Mesendoderm (in vitro differentiated cells): ENCODE measurements at regions not wholly inside any gene's neighbourhood (a gene's known extent, or its start where the extent isn't known, plus 50 kb on each side); places are given as distances from the start of the nearest gene placed in this dataset.

ENCODE experiments used
- DNase-seq: peaks from one replicate; pipeline ENCODE4 v3.0.0; 2013
- H2AK5ac ChIP-seq: 2 replicates; pipeline ENCODE4 v1.6.1; 2013; ENCODE audit warnings: low read length, inconsistent platforms
- H2BK120ac ChIP-seq: 2 replicates; pipeline ENCODE4 v1.6.1; 2013; ENCODE audit warnings: low read depth, mild to moderate bottlenecking, low read length, moderate library complexity, mixed read lengths
- H2BK15ac ChIP-seq: replicated peaks from 2 replicates; pipeline ENCODE4 v1.6.1; 2013; ENCODE audit warnings: low read depth, mild to moderate bottlenecking, moderate library complexity
- H2BK5ac ChIP-seq: 2 replicates; pipeline ENCODE4 v1.6.1; 2013; ENCODE audit warnings: low read length, inconsistent platforms
- H3K18ac ChIP-seq: 2 replicates; pipeline ENCODE4 v1.6.1; 2013; ENCODE audit warnings: mild to moderate bottlenecking, low read length, mixed read lengths
- H3K23ac ChIP-seq: one replicate; pipeline ENCODE4 v1.6.1; 2013; ENCODE audit warnings: low read length
- H3K27ac ChIP-seq: 2 replicates; pipeline ENCODE4 v1.5.1; 2013; ENCODE audit warnings: low read depth, mild to moderate bottlenecking, inconsistent platforms, low read length, moderate library complexity
- H3K27me3 ChIP-seq: 2 replicates; pipeline ENCODE4 v1.6.1; 2013; ENCODE audit warnings: low read length, control low read depth, mild to moderate bottlenecking, inconsistent platforms; ENCODE audit not compliant: insufficient read depth, poor library complexity
- H3K36me3 ChIP-seq: 2 replicates; pipeline ENCODE4 v1.6.1; 2013; ENCODE audit warnings: low read length, inconsistent platforms; ENCODE audit not compliant: control insufficient read depth, insufficient read depth
- H3K4ac ChIP-seq: one replicate; pipeline ENCODE4 v1.6.1; 2013; ENCODE audit warnings: low read depth, mild to moderate bottlenecking, low read length, moderate library complexity
- H3K4me1 ChIP-seq: 2 replicates; pipeline ENCODE4 v1.6.1; 2013; ENCODE audit warnings: low read depth, low read length, inconsistent platforms; ENCODE audit not compliant: control insufficient read depth
- H3K4me2 ChIP-seq: 2 replicates; pipeline ENCODE4 v1.6.1; 2013; ENCODE audit warnings: low read length
- H3K4me3 ChIP-seq: 2 replicates; pipeline ENCODE4 v1.5.1; 2013; ENCODE audit warnings: mild to moderate bottlenecking, low read length
- H3K56ac ChIP-seq: one replicate; pipeline ENCODE4 v1.6.1; 2013; ENCODE audit warnings: low read length
- H3K79me1 ChIP-seq: 2 replicates; pipeline ENCODE4 v1.6.1; 2013; ENCODE audit warnings: low read length, inconsistent platforms
- H3K79me2 ChIP-seq: 2 replicates; pipeline ENCODE4 v1.6.1; 2013; ENCODE audit warnings: mild to moderate bottlenecking, low read length; ENCODE audit not compliant: control insufficient read depth, insufficient read depth
- H3K9ac ChIP-seq: 2 replicates; pipeline ENCODE4 v1.6.1; 2013; ENCODE audit warnings: low read length, inconsistent platforms
- H4K5ac ChIP-seq: one replicate; pipeline ENCODE4 v1.6.1; 2013; ENCODE audit warnings: low read length
- H4K8ac ChIP-seq: one replicate; pipeline ENCODE4 v1.6.1; 2013; ENCODE audit warnings: low read depth, mild to moderate bottlenecking, control low read depth, low read length, moderate library complexity
- WGBS: extraction: QIAGEN DNeasy Blood & Tissue Kit; methylation state at CpG from one replicate; pipeline ENCODE4 v1.1.7; 2013; ENCODE audit warnings: low lambda C conversion rate, missing lambda C conversion rate; ENCODE audit not compliant: insufficient coverage; ENCODE audit errors: extremely low coverage; 5-methylcytosine and 5-hydroxymethylcytosine counted together

DNA sequence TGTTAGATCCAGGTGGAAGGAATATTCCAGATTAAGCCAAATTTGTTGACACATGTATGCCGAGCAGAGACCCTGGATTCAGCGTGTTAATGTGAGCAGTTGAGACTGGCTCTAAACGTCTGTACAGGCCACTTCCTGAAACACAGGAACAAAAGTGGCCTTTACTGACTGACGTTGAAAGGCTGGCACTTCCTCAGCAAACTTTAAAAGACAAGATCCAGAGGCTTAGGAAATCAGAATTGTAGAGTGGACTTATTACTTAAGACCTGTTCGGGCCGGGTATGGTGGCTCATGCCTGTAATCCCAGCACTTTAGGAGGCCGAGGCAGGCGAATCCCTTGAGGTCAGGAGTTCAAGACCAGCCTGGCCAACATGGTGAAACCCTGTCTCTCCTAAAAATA, 125.7 kb upstream of the ARID1B start:
- Histone ChIP-seq H3K36me3 (no peaks in the 10 kb centered on the region), H3K56ac (no peak overlapping the region), H3K79me2 (no peaks in the 10 kb centered on the region), H3K23ac (no peak overlapping the region), H3K79me1 (no peaks in the 10 kb centered on the region), H3K4me3 (no peak overlapping the region), H2BK120ac (no peak overlapping the region), H3K4ac (no peak overlapping the region), H3K18ac (no peak overlapping the region), H4K8ac (no peak overlapping the region), H2BK5ac (no peak overlapping the region), H3K4me1 (no peaks in the 10 kb centered on the region), H3K27me3 (no peaks in the 10 kb centered on the region), H2AK5ac (no peak overlapping the region), H3K4me2 (no peak overlapping the region), H4K5ac (no peak overlapping the region), H3K27ac (no peak overlapping the region), H3K9ac (no peak overlapping the region), H2BK15ac (no peak overlapping the region)
- no CpG with 5 or more reads among the region's 8 CpGs for WGBS
- DNase-seq: no peak

GRCh38 chr6:156650896-156651390, 126.2 kb upstream of the ARID1B start:
- Histone ChIP-seq H3K27ac (no peak overlapping the region), H3K4me1 (no peaks in the 10 kb centered on the region), H2BK5ac (no peak overlapping the region), H3K4me3 (no peak overlapping the region), H3K4me2 (no peak overlapping the region), H3K79me1 (no peaks in the 10 kb centered on the region), H2AK5ac (no peak overlapping the region), H2BK120ac (no peak overlapping the region), H3K36me3 (no peaks in the 10 kb centered on the region), H3K23ac (no peak overlapping the region), H3K9ac (no peak overlapping the region), H3K27me3 (no peaks in the 10 kb centered on the region), H3K18ac (no peak overlapping the region), H4K8ac (no peak overlapping the region), H2BK15ac (no peak overlapping the region), H3K4ac (no peak overlapping the region), H3K56ac (no peak overlapping the region), H4K5ac (no peak overlapping the region), H3K79me2 (no peaks in the 10 kb centered on the region)
- no CpG with 5 or more reads among the region's 4 CpGs for WGBS
- no peak for DNase-seq

DNA sequence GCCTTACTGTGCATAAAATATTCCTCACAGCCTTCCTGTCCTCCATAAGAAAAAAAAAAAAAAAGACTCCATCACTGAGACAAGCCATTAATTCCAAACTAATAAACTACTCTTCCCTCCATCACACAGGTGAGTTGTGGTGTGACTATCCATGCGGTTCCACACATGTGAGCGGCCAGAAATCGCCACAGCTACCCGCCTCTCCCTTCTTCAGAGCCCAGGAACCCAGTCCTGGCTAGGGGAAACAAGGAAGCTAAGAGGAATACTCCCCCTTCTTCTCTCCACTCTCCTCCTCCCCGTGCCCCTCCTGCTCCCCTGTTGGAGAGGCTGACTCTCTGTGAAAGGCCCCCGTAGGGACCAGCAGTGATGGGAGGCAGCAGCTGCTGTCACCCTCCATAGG, 128.6 kb upstream of the ARID1B start:
- Histone ChIP-seq H2BK15ac (no peak overlapping the region), H3K18ac (no peak overlapping the region), H3K79me1 (no peaks in the 10 kb centered on the region), H3K36me3 (no peaks in the 10 kb centered on the region), H3K27me3 (no peaks in the 10 kb centered on the region), H3K4me3 (no peak overlapping the region), H2AK5ac (no peak overlapping the region), H3K79me2 (no peaks in the 10 kb centered on the region), H2BK5ac (no peak overlapping the region), H3K4me2 (no peak overlapping the region), H3K9ac (no peak overlapping the region), H3K56ac (no peak overlapping the region), H3K4ac (no peak overlapping the region), H4K8ac (no peak overlapping the region), H3K4me1 (no peaks in the 10 kb centered on the region), H3K23ac (no peak overlapping the region), H3K27ac (no peak overlapping the region), H2BK120ac (no peak overlapping the region), H4K5ac (no peak overlapping the region)
- WGBS: no CpG with 5 or more reads among the region's 6 CpGs
- DNase-seq: no peak

DNA sequence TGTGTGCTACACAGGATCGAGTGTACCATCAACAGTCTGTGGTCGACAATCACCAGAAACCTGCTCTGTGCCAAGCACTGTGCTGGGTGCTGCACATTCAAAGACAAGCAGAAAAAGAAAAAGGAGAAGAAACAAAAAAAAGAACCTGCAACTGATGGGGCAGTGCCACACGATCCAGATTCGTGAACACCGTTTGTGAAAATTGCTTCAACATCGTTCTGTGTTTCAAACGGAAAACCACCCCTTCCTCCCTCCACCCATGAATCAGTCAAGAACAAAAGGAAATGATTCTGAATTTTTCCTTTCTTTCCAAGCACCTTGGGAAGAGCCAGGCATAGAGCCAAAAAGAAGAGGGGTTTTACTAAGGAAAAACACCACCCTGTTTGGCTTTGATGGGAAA, 129.2 kb upstream of the ARID1B start:
- H2BK120ac ChIP-seq: no peak overlapping the region
- H3K79me1 ChIP-seq: no peaks in the 10 kb centered on the region
- no peak overlapping the region for H3K56ac ChIP-seq
- H3K4me2 ChIP-seq: no peak overlapping the region
- no CpG with 5 or more reads among the region's 7 CpGs for WGBS
- no peak overlapping the region for H3K4me3 ChIP-seq
- no peak overlapping the region for H3K9ac ChIP-seq
- H3K4me1 ChIP-seq: no peaks in the 10 kb centered on the region
- no peaks in the 10 kb centered on the region for H3K79me2 ChIP-seq
- H3K27ac ChIP-seq: no peak overlapping the region
- no peak overlapping the region for H4K8ac ChIP-seq
- no peak for DNase-seq
- H3K23ac ChIP-seq: no peak overlapping the region
- no peaks in the 10 kb centered on the region for H3K36me3 ChIP-seq
- H2BK15ac ChIP-seq: no peak overlapping the region
- no peak overlapping the region for H3K4ac ChIP-seq
- H3K27me3 ChIP-seq: no peaks in the 10 kb centered on the region
- H2BK5ac ChIP-seq: no peak overlapping the region
- no peak overlapping the region for H4K5ac ChIP-seq
- no peak overlapping the region for H3K18ac ChIP-seq
- H2AK5ac ChIP-seq: no peak overlapping the region

DNA sequence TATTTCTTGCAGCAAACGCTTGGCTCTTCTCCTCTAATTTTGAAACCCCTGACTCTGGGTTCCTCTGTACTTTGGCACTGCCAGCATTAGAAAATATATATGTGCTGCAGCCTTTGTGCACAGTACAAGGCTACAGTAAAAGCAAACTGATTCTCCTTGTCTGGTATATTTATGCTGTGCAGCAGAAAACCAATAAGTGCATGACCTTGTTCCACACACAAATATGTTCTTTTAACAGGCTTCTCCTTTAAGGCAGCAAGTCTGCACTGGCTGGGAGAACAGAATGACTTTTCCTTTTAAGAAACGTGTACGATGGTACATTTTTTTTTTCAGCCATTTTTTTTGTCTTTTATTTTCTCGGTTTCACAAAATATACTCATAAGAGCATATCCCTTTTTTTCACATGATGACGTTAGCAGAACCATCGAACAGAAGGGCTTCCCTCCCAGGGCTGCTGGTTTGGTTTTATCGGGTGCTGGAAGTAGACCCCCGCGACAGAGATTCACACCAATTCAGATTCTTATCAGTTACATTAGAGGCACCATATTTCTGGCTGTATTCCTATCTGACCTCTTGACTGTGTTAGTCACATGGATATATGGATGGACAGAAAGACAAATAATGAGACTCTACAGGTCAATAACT, 129.9 kb upstream of the ARID1B start:
- Histone ChIP-seq H3K4me2 (no peak overlapping the region), H3K4me1 (no peaks in the 10 kb centered on the region), H3K79me1 (no peaks in the 10 kb centered on the region), H3K23ac (no peak overlapping the region), H3K4me3 (no peak overlapping the region), H3K4ac (no peak overlapping the region), H2AK5ac (no peak overlapping the region), H3K79me2 (no peaks in the 10 kb centered on the region), H4K5ac (no peak overlapping the region), H3K27ac (no peak overlapping the region), H2BK120ac (no peak overlapping the region), H3K18ac (no peak overlapping the region), H2BK5ac (no peak overlapping the region), H3K9ac (no peak overlapping the region), H2BK15ac (no peak overlapping the region), H4K8ac (no peak overlapping the region), H3K36me3 (no peaks in the 10 kb centered on the region), H3K56ac (no peak overlapping the region), H3K27me3 (no peaks in the 10 kb centered on the region)
- no CpG with 5 or more reads among the region's 9 CpGs for WGBS
- DNase-seq: no peak

- H2BK15ac ChIP-seq: no peak overlapping the region
- H4K5ac ChIP-seq: no peak overlapping the region
- no peak overlapping the region for H3K56ac ChIP-seq
- H3K4ac ChIP-seq: no peak overlapping the region
- H3K79me2 ChIP-seq: no peaks in the 10 kb centered on the region
- H3K4me2 ChIP-seq: no peak overlapping the region
- DNase-seq: no peak
- H3K23ac ChIP-seq: no peak overlapping the region
- no peaks in the 10 kb centered on the region for H3K4me1 ChIP-seq
- H2AK5ac ChIP-seq: no peak overlapping the region
- H3K27ac ChIP-seq: no peak overlapping the region
- H3K27me3 ChIP-seq: no peaks in the 10 kb centered on the region
- no peak overlapping the region for H3K18ac ChIP-seq
- H4K8ac ChIP-seq: no peak overlapping the region
- H3K4me3 ChIP-seq: no peak overlapping the region
- no peaks in the 10 kb centered on the region for H3K79me1 ChIP-seq
- no peak overlapping the region for H2BK120ac ChIP-seq
- no peaks in the 10 kb centered on the region for H3K36me3 ChIP-seq
- H3K9ac ChIP-seq: no peak overlapping the region
- WGBS: no CpG with 5 or more reads among the region's 6 CpGs
- no peak overlapping the region for H2BK5ac ChIP-seq
These were observed 130.7 kb upstream of the ARID1B start for GRCh38 chr6:156646496-156646895.
